ENCODE measurements at regions not wholly inside any gene's neighbourhood (a gene's known extent, or its start where the extent isn't known, plus 50 kb on each side); places are given as distances from the start of the nearest gene placed in this dataset.

GRCh38 chr5:173413471-173413982, 85.3 kb upstream of the STC2 start:
- TF ChIP-seq ZBTB7A (IDR thresholded peaks at IDR 0.05; ENCODE audit: low read depth) (no peak), MAX (IDR thresholded peaks at IDR 0.05) (no peak), CEBPB (IDR thresholded peaks at IDR 0.05) (no peak), TAF1 (IDR thresholded peaks at IDR 0.05; ENCODE audit: low read depth) (no peak), TEAD4 (IDR thresholded peaks at IDR 0.05) (no peak), TCF12 (IDR thresholded peaks at IDR 0.05; ENCODE audit: low read depth) (no peak), REST (IDR thresholded peaks at IDR 0.05; ENCODE audit: low read depth) (no peak), USF1 (IDR thresholded peaks at IDR 0.05) (no peak), EGR1 (IDR thresholded peaks at IDR 0.05) (no peak), RAD21 (IDR thresholded peaks at IDR 0.05; ENCODE audit: low read depth) (no peak), EP300 (IDR thresholded peaks at IDR 0.05; ENCODE audit: borderline replicate concordance) (peak; percentile 20; the same call in 1 of the 2 replicates), FOXM1 (IDR thresholded peaks at IDR 0.05; ENCODE audit: borderline replicate concordance, low read depth) (no peak), CREB1 (IDR thresholded peaks at IDR 0.05; ENCODE audit: low read depth) (no peak), NFIC (IDR thresholded peaks at IDR 0.05) (0 out of 2 replicates have a peak, but pooled peaks have one; percentile 24)

GRCh38 chr5:173412566-173412965, 84.4 kb upstream of the STC2 start:
- peak; percentile 89 for TF ChIP-seq TEAD4 (IDR thresholded peaks at IDR 0.05)
- TF ChIP-seq FOXM1 (IDR thresholded peaks at IDR 0.05; ENCODE audit: borderline replicate concordance, low read depth): no peak
- TF ChIP-seq RAD21 (IDR thresholded peaks at IDR 0.05; ENCODE audit: low read depth): peak; percentile 14; the same call in 1 of the 2 replicates
- TF ChIP-seq EP300 (IDR thresholded peaks at IDR 0.05; ENCODE audit: borderline replicate concordance): peak; percentile 70; the same call in 1 of the 2 replicates
- TF ChIP-seq EGR1 (IDR thresholded peaks at IDR 0.05): no peak
- peak; percentile 95 for TF ChIP-seq NFIC (IDR thresholded peaks at IDR 0.05)
- peak; percentile 94 for TF ChIP-seq MAX (IDR thresholded peaks at IDR 0.05)
- TF ChIP-seq TCF12 (IDR thresholded peaks at IDR 0.05; ENCODE audit: low read depth): peak; percentile 80

GRCh38 chr5:173411791-173412555, 83.8 kb upstream of the STC2 start:
- TF ChIP-seq TAF1 (IDR thresholded peaks at IDR 0.05; ENCODE audit: low read depth) (0 out of 2 replicates have a peak, but pooled peaks have one; percentile 1), MAX (IDR thresholded peaks at IDR 0.05) (no peak)

- TF ChIP-seq YY1 (IDR thresholded peaks at IDR 0.05; ENCODE audit: low read depth): no peak
- no peak for TF ChIP-seq NFIC (IDR thresholded peaks at IDR 0.05)
- TF ChIP-seq MAX (IDR thresholded peaks at IDR 0.05): no peak
- TF ChIP-seq TAF1 (IDR thresholded peaks at IDR 0.05; ENCODE audit: low read depth): no peak
- TF ChIP-seq CREB1 (IDR thresholded peaks at IDR 0.05; ENCODE audit: low read depth): no peak
- TF ChIP-seq RAD21 (IDR thresholded peaks at IDR 0.05; ENCODE audit: low read depth): no peak
- no peak for TF ChIP-seq USF1 (IDR thresholded peaks at IDR 0.05)
- TF ChIP-seq ZBTB7A (IDR thresholded peaks at IDR 0.05; ENCODE audit: low read depth): no peak
- TF ChIP-seq EGR1 (IDR thresholded peaks at IDR 0.05): no peak
- no peak for TF ChIP-seq CEBPB (IDR thresholded peaks at IDR 0.05)
- no peak for TF ChIP-seq EP300 (IDR thresholded peaks at IDR 0.05; ENCODE audit: borderline replicate concordance)
- TF ChIP-seq TEAD4 (IDR thresholded peaks at IDR 0.05): no peak
Measured at GRCh38 chr5:173410459-173411233, 82.4 kb upstream of the STC2 start.

GRCh38 chr5:173408946-173409345, 80.7 kb upstream of the STC2 start:
- TF ChIP-seq EP300 (IDR thresholded peaks at IDR 0.05; ENCODE audit: borderline replicate concordance): no peak
- no peak for TF ChIP-seq YY1 (IDR thresholded peaks at IDR 0.05; ENCODE audit: low read depth)
- no peak for TF ChIP-seq EGR1 (IDR thresholded peaks at IDR 0.05)
- no peak for TF ChIP-seq RAD21 (IDR thresholded peaks at IDR 0.05; ENCODE audit: low read depth)
- TF ChIP-seq CEBPB (IDR thresholded peaks at IDR 0.05): no peak
- no peak for TF ChIP-seq NFIC (IDR thresholded peaks at IDR 0.05)
- no peak for TF ChIP-seq ZBTB7A (IDR thresholded peaks at IDR 0.05; ENCODE audit: low read depth)
- no peak for TF ChIP-seq FOXM1 (IDR thresholded peaks at IDR 0.05; ENCODE audit: borderline replicate concordance, low read depth)
- TF ChIP-seq TCF12 (IDR thresholded peaks at IDR 0.05; ENCODE audit: low read depth): no peak
- no peak for TF ChIP-seq MAX (IDR thresholded peaks at IDR 0.05)
- no peak for TF ChIP-seq TAF1 (IDR thresholded peaks at IDR 0.05; ENCODE audit: low read depth)
- TF ChIP-seq REST (IDR thresholded peaks at IDR 0.05; ENCODE audit: low read depth): no peak
- no peak for TF ChIP-seq USF1 (IDR thresholded peaks at IDR 0.05)
- no peak for TF ChIP-seq TEAD4 (IDR thresholded peaks at IDR 0.05)
- no peak for TF ChIP-seq CREB1 (IDR thresholded peaks at IDR 0.05; ENCODE audit: low read depth)
